ENCODE measurements at regions not wholly inside any gene's neighbourhood (a gene's known extent, or its start where the extent isn't known, plus 50 kb on each side); places are given as distances from the start of the nearest gene placed in this dataset.
"Not testable (repeated sequence)": the region's sequence is repeated elsewhere in the genome, so short reads cannot be mapped to it uniquely, and the experiment has no call there.

DNA sequence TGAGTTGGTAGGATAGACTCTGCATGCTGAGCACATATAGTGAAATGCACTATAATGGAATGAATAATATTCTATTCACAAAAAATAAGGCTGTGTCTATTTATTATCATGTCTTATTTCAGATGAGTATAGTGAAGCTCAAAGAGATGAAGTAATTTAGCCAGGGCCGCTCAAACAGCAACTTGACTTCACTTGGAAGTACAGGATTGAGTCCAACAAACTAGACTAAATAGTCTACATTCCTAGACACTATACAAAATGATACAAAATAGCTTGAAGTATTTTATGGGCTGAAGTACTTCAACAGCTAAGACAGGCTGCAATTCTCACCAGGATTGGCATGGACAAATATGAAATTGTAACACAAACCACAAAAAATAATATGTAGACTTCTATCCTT is 144.5 kb upstream of the DST start:
- peaks cover 10 to 23% (median 15%) of the 10 kb centered on the region in 7 donors for H3K9me3 Mint-ChIP-seq
- Histone ChIP-seq H3K27me3 (ENCODE audit: control insufficient read depth in 2 of 2, insufficient read depth in 2 of 2, low read length in 2 of 2) (no peaks in the 10 kb centered on the region), H3K9ac (ENCODE audit: insufficient read depth, low read length, poor library complexity, severe bottlenecking) (no peak overlapping the region), H3K4me3 (replicated peaks in 1 of 3; ENCODE audit: low read depth in 2 of 3, low read length in 3 of 3) (no peak overlapping the region), H3K4me1 (ENCODE audit: control insufficient read depth in 1 of 2, insufficient read depth in 2 of 2, low read length in 2 of 2) (no peaks in the 10 kb centered on the region), H3K9me3 (replicated peaks in 1 of 2; ENCODE audit: control insufficient read depth in 1 of 2, insufficient read depth in 1 of 2, low read length in 2 of 2) (peaks cover 0 to 7% of the 10 kb centered on the region in 2 donors), H3K36me3 (replicated peaks in 1 of 2; ENCODE audit: control insufficient read depth in 1 of 2, insufficient read depth in 2 of 2, low read length in 2 of 2) (no peaks in the 10 kb centered on the region), H3K79me2 (ENCODE audit: insufficient read depth, low read length) (no peaks in the 10 kb centered on the region), H3K4me2 (replicated peaks; ENCODE audit: extremely low read depth, low read length, poor library complexity, severe bottlenecking) (no peak overlapping the region), H4K20me1 (ENCODE audit: insufficient read depth, low read length) (no peaks in the 10 kb centered on the region), H2AFZ (ENCODE audit: insufficient read depth, low read depth, low read length, poor library complexity, severe bottlenecking) (no peak overlapping the region), H3K27ac (ENCODE audit: low read depth in 1 of 2, low read length in 2 of 2) (no peak overlapping the region)
- H3K4me1 Mint-ChIP-seq: peaks cover 4% of the 10 kb centered on the region
- peaks cover 0 to 4% of the 10 kb centered on the region in 2 donors for H3K36me3 Mint-ChIP-seq
- no peak overlapping the region for H3K4me3 Mint-ChIP-seq
- WGBS (ENCODE audit: insufficient coverage): no CpG with 5 or more reads among the region's 1 CpG
- H3K27ac Mint-ChIP-seq: no peak overlapping the region
- intact Hi-C loops (cut with micrococcal nuclease): no loop called here
- DNase-seq: no peak
- peaks cover 0 to 2% (median 1%) of the 10 kb centered on the region in 3 donors for H3K27me3 Mint-ChIP-seq (ENCODE audit: low read depth in 3 of 3)
- TF ChIP-seq, protein P1, sequence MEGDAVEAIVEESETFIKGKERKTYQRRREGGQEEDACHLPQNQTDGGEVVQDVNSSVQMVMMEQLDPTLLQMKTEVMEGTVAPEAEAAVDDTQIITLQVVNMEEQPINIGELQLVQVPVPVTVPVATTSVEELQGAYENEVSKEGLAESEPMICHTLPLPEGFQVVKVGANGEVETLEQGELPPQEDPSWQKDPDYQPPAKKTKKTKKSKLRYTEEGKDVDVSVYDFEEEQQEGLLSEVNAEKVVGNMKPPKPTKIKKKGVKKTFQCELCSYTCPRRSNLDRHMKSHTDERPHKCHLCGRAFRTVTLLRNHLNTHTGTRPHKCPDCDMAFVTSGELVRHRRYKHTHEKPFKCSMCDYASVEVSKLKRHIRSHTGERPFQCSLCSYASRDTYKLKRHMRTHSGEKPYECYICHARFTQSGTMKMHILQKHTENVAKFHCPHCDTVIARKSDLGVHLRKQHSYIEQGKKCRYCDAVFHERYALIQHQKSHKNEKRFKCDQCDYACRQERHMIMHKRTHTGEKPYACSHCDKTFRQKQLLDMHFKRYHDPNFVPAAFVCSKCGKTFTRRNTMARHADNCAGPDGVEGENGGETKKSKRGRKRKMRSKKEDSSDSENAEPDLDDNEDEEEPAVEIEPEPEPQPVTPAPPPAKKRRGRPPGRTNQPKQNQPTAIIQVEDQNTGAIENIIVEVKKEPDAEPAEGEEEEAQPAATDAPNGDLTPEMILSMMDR (IDR thresholded peaks at IDR 0.05): no peak

DNA sequence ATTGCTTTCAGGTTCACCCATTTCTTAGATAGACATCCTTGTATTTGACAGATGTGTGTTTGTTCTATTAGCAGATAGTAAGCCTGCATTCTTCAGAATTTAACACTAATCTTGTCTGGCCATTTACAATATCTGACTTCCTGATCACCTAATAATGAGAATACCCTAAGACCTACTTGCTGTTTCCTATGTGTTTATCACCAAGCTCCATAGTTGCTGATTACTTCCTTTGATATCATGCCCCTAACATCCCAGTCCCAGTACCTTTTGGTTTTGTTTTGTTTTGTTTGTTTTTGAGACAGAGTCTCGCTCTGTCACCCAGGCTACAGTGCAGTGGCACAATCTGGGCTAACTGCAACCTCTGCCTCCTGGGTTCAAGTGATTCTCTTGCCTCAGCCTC is 143.6 kb upstream of the DST start:
- H2AFZ ChIP-seq (ENCODE audit: insufficient read depth, low read depth, low read length, poor library complexity, severe bottlenecking): no peak overlapping the region
- H3K27ac Mint-ChIP-seq: no peak overlapping the region
- H3K4me3 Mint-ChIP-seq: no peak overlapping the region
- no peaks in the 10 kb centered on the region for H4K20me1 ChIP-seq (ENCODE audit: insufficient read depth, low read length)
- H3K9ac ChIP-seq (ENCODE audit: insufficient read depth, low read length, poor library complexity, severe bottlenecking): no peak overlapping the region
- no peaks in the 10 kb centered on the region for H3K36me3 ChIP-seq (replicated peaks in 1 of 2; ENCODE audit: control insufficient read depth in 1 of 2, insufficient read depth in 2 of 2, low read length in 2 of 2)
- no peak overlapping the region for H3K4me2 ChIP-seq (replicated peaks; ENCODE audit: extremely low read depth, low read length, poor library complexity, severe bottlenecking)
- intact Hi-C loops (cut with micrococcal nuclease): no loop called here
- H3K9me3 Mint-ChIP-seq: peaks cover 10 to 24% (median 15%) of the 10 kb centered on the region in 7 donors
- H3K79me2 ChIP-seq (ENCODE audit: insufficient read depth, low read length): no peaks in the 10 kb centered on the region
- DNase-seq: no peak
- peaks cover 4% of the 10 kb centered on the region for H3K4me1 Mint-ChIP-seq
- H3K27me3 ChIP-seq (ENCODE audit: control insufficient read depth in 2 of 2, insufficient read depth in 2 of 2, low read length in 2 of 2): no peaks in the 10 kb centered on the region
- H3K4me1 ChIP-seq (ENCODE audit: control insufficient read depth in 1 of 2, insufficient read depth in 2 of 2, low read length in 2 of 2): no peaks in the 10 kb centered on the region
- H3K27ac ChIP-seq (ENCODE audit: low read depth in 1 of 2, low read length in 2 of 2): no peak overlapping the region
- no peak overlapping the region for H3K4me3 ChIP-seq (replicated peaks in 1 of 3; ENCODE audit: low read depth in 2 of 3, low read length in 3 of 3)
- peaks cover 0 to 4% of the 10 kb centered on the region in 2 donors for H3K36me3 Mint-ChIP-seq
- 100% methylated on average over 1 of the region's 1 CpG for WGBS (ENCODE audit: insufficient coverage)
- peaks cover 0 to 7% of the 10 kb centered on the region in 2 donors for H3K9me3 ChIP-seq (replicated peaks in 1 of 2; ENCODE audit: control insufficient read depth in 1 of 2, insufficient read depth in 1 of 2, low read length in 2 of 2)
- TF ChIP-seq, protein P1 (IDR thresholded peaks at IDR 0.05): no peak
- H3K27me3 Mint-ChIP-seq (ENCODE audit: low read depth in 3 of 3): peaks cover 0 to 2% (median 1%) of the 10 kb centered on the region in 3 donors

DNA sequence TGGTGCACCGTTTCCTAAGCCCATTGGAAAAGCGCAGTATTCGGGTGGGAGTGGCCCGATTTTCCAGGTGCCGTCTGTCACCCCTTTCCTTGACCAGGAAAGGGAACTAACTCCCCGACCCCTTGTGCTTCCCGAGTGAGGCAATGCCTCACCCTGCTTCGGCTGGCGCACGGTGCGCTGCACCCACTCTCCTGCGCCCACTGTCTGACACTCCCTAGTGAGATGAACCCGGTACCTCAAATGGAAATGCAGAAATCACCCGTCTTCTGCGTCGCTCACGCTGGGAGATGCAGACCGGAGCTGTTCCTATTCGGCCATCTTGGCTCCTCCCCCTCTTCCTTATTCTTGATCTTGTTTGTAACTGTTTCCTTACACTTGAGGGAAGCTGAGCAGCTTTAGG is 142.8 kb upstream of the DST start:
- H3K4me3 ChIP-seq (replicated peaks in 1 of 3; ENCODE audit: low read depth in 2 of 3, low read length in 3 of 3); intact Hi-C loops (cut with micrococcal nuclease); H2AFZ ChIP-seq (ENCODE audit: insufficient read depth, low read depth, low read length, poor library complexity, severe bottlenecking); H3K36me3 Mint-ChIP-seq; H3K27me3 ChIP-seq (ENCODE audit: control insufficient read depth in 2 of 2, insufficient read depth in 2 of 2, low read length in 2 of 2); H3K4me1 Mint-ChIP-seq; H3K27ac ChIP-seq (ENCODE audit: low read depth in 1 of 2, low read length in 2 of 2); H3K27me3 Mint-ChIP-seq (ENCODE audit: low read depth in 3 of 3); DNase-seq; H3K27ac Mint-ChIP-seq; H3K4me1 ChIP-seq (ENCODE audit: control insufficient read depth in 1 of 2, insufficient read depth in 2 of 2, low read length in 2 of 2); H3K79me2 ChIP-seq (ENCODE audit: insufficient read depth, low read length); H3K9me3 ChIP-seq (replicated peaks in 1 of 2; ENCODE audit: control insufficient read depth in 1 of 2, insufficient read depth in 1 of 2, low read length in 2 of 2); H4K20me1 ChIP-seq (ENCODE audit: insufficient read depth, low read length); H3K36me3 ChIP-seq (replicated peaks in 1 of 2; ENCODE audit: control insufficient read depth in 1 of 2, insufficient read depth in 2 of 2, low read length in 2 of 2); H3K9ac ChIP-seq (ENCODE audit: insufficient read depth, low read length, poor library complexity, severe bottlenecking); H3K4me2 ChIP-seq (replicated peaks; ENCODE audit: extremely low read depth, low read length, poor library complexity, severe bottlenecking): not testable (repeated sequence)
- Mint-ChIP-seq H3K9me3 (peaks cover 10 to 24% (median 16%) of the 10 kb centered on the region in 7 donors), H3K4me3 (peak overlapping the region in 1 of 2 donors; percentile 25)
- WGBS (ENCODE audit: insufficient coverage): 95% methylated on average over 18 of the region's 19 CpGs
